IPS DF 4.7 (cell line): ENCODE measurements at regions not wholly inside any gene's neighbourhood (a gene's known extent, or its start where the extent isn't known, plus 50 kb on each side); places are given as distances from the start of the nearest gene placed in this dataset.
"Not testable (repeated sequence)": the region's sequence is repeated elsewhere in the genome, so short reads cannot be mapped to it uniquely, and the experiment has no call there.

Experiments used
- DNase-seq: peaks from one replicate; pipeline ENCODE4 v3.0.0-alpha.2; 2013; ENCODE audit warnings: low spot score; ENCODE audit errors: extremely low read depth

GRCh38 chr15:100720406-100720967 lies 118.1 kb downstream of the ASB7 start:
- DNase-seq, result no peak

GRCh38 chr15:100721758-100722550 lies 119.6 kb downstream of the ASB7 start:
- no peak for DNase-seq

- DNase-seq, result no peak
Measured at GRCh38 chr15:100722551-100723314, 120.3 kb downstream of the ASB7 start.

GRCh38 chr15:100723315-100723801 lies 121.0 kb downstream of the ASB7 start:
- no peak for DNase-seq

- no peak for DNase-seq
Measured at GRCh38 chr15:100725121-100726069, 123.0 kb downstream of the ASB7 start.

GRCh38 chr15:100726070-100726420 lies 123.7 kb downstream of the ASB7 start:
- DNase-seq, result no peak

GRCh38 chr15:100726421-100727190 lies 124.2 kb downstream of the ASB7 start:
- DNase-seq, result no peak

- no peak for DNase-seq
Measured at GRCh38 chr15:100727291-100727851, 125.0 kb downstream of the ASB7 start.

GRCh38 chr15:100728371-100729201 lies 126.2 kb downstream of the ASB7 start:
- no peak for DNase-seq

GRCh38 chr15:100729461-100729860 lies 127.1 kb downstream of the ASB7 start:
- no peak for DNase-seq

GRCh38 chr15:100730129-100730528 lies 127.7 kb downstream of the ASB7 start:
- DNase-seq, result no peak

- DNase-seq, result no peak
Measured at GRCh38 chr15:100730655-100731266, 128.4 kb downstream of the ASB7 start.

- DNase-seq, result no peak
Measured at GRCh38 chr15:100731267-100732152, 129.1 kb downstream of the ASB7 start.

- no peak for DNase-seq
Measured at GRCh38 chr15:100732211-100733055, 130.0 kb downstream of the ASB7 start.

GRCh38 chr15:100733101-100733842 lies 130.9 kb downstream of the ASB7 start:
- DNase-seq, result no peak

- DNase-seq, result not testable (repeated sequence)
Measured at GRCh38 chr15:100733843-100734185, 131.4 kb downstream of the ASB7 start.
